NOMO-1 treated with dmso at 0.1 percent for 144 hours (cell line): ENCODE measurements at regions not wholly inside any gene's neighbourhood (a gene's known extent, or its start where the extent isn't known, plus 50 kb on each side); places are given as distances from the start of the nearest gene placed in this dataset.

ENCODE experiments used
- DNase-seq: peaks from one replicate; lab custom pipeline; 2025; ENCODE audit not compliant: unreplicated experiment; lab: John Stamatoyannopoulos, UW

GRCh38 chr20:18971121-18971520 is 157.5 kb downstream of the SCP2D1 start:
- DNase-seq = no peak

- no peak for DNase-seq
Measured at GRCh38 chr20:18971574-18971973, 158.0 kb downstream of the SCP2D1 start.

- DNase-seq = no peak
Measured at GRCh38 chr20:18972251-18972876, 158.8 kb downstream of the SCP2D1 start.

- no peak for DNase-seq
Measured at GRCh38 chr20:18973529-18974173, 160.1 kb downstream of the SCP2D1 start.

GRCh38 chr20:18974660-18975059 is 161.1 kb downstream of the SCP2D1 start:
- DNase-seq = no peak

GRCh38 chr20:18977441-18977840 is 163.9 kb downstream of the SCP2D1 start:
- no peak for DNase-seq

- no peak for DNase-seq
Measured at GRCh38 chr20:18978311-18978710, 164.7 kb downstream of the SCP2D1 start.

GRCh38 chr20:18979132-18979531 is 165.5 kb downstream of the SCP2D1 start:
- no peak for DNase-seq

GRCh38 chr20:18981962-18982539 is 168.5 kb downstream of the SCP2D1 start:
- DNase-seq = no peak

- DNase-seq = no peak
Measured at GRCh38 chr20:18983796-18984195, 170.2 kb downstream of the SCP2D1 start.

GRCh38 chr20:18984238-18985200 is 170.9 kb downstream of the SCP2D1 start:
- no peak for DNase-seq

GRCh38 chr20:18985551-18985950 is 172.0 kb downstream of the SCP2D1 start:
- no peak for DNase-seq

GRCh38 chr20:18986146-18986830 is 172.7 kb downstream of the SCP2D1 start:
- DNase-seq = no peak

- no peak for DNase-seq
Measured at GRCh38 chr20:18986895-18987580, 173.5 kb downstream of the SCP2D1 start.

GRCh38 chr20:18987781-18988360 is 174.3 kb downstream of the SCP2D1 start:
- no peak for DNase-seq

- no peak for DNase-seq
Measured at GRCh38 chr20:18988701-18989100, 175.1 kb downstream of the SCP2D1 start.

- DNase-seq = no peak
Measured at GRCh38 chr20:18989736-18990474, 176.3 kb downstream of the SCP2D1 start.

GRCh38 chr20:18991012-18991411 is 177.4 kb downstream of the SCP2D1 start:
- no peak for DNase-seq

- no peak for DNase-seq
Measured at GRCh38 chr20:18992418-18992817, 178.8 kb downstream of the SCP2D1 start.
